Right lobe of liver (tissue), 4 donors: ENCODE measurements at regions not wholly inside any gene's neighbourhood (a gene's known extent, or its start where the extent isn't known, plus 50 kb on each side); places are given as distances from the start of the nearest gene placed in this dataset.

Source experiments
- POLR2A ChIP-seq: fragments of 450-650 bp; IDR thresholded peaks from one replicate; pipeline ENCODE4 v1.6.1; 2017; ENCODE audit warnings: antibody characterized with exemption, mild to moderate bottlenecking
- TF ChIP-seq, protein P1 (sequence below), 4 donors: fragments of 200-600 bp in 3 of 4; fragments of 450-650 bp in 1 of 4; IDR thresholded peaks; one replicate each; pipeline versions ENCODE4 v1.5.1 to v1.8.0; 2016 to 2022; ENCODE audit warnings: antibody characterized with exemption in 4 of 4, mild to moderate bottlenecking in 2 of 4
- donor health status: DM: no; HTN: no; CAD: no.
- donor health status: DM: no; HTN: no; CAD: no.
- donor health status: DM: no; HTN: yes; CAD: no.

- TF ChIP-seq, protein P1, sequence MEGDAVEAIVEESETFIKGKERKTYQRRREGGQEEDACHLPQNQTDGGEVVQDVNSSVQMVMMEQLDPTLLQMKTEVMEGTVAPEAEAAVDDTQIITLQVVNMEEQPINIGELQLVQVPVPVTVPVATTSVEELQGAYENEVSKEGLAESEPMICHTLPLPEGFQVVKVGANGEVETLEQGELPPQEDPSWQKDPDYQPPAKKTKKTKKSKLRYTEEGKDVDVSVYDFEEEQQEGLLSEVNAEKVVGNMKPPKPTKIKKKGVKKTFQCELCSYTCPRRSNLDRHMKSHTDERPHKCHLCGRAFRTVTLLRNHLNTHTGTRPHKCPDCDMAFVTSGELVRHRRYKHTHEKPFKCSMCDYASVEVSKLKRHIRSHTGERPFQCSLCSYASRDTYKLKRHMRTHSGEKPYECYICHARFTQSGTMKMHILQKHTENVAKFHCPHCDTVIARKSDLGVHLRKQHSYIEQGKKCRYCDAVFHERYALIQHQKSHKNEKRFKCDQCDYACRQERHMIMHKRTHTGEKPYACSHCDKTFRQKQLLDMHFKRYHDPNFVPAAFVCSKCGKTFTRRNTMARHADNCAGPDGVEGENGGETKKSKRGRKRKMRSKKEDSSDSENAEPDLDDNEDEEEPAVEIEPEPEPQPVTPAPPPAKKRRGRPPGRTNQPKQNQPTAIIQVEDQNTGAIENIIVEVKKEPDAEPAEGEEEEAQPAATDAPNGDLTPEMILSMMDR (IDR thresholded peaks at IDR 0.05): no peak
- TF ChIP-seq POLR2A: no peak
Observed at GRCh38 chr6:76982476-76983199, 480.7 kb downstream of the HTR1B start.
